ENCODE measurements at regions not wholly inside any gene's neighbourhood (a gene's known extent, or its start where the extent isn't known, plus 50 kb on each side); places are given as distances from the start of the nearest gene placed in this dataset.
"Not testable (repeated sequence)": the region's sequence is repeated elsewhere in the genome, so short reads cannot be mapped to it uniquely, and the experiment has no call there.

DNA sequence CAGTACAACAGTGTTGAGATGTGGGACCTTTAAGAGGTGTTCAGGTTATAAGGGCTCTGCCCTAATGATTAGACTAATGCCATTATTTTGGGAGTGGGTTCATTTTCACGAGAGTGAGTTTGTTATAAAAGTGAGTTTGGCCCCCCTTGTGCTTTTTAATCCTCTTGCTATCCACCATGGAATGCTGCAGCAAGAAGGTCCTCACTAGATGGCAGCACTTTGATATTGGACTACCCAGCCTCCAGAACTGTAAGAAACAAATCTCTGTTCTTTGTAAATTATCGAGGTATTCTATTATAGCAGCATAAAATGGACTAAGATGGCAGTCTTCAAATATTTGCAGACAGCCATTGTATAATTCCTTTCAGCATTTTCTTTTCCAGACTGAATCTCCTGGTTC, 212.4 kb downstream of the LRRC70 start:
- H3K4me1 ChIP-seq (ENCODE audit: control insufficient read depth in 2 of 2, insufficient read depth in 2 of 2, low read length in 1 of 2), result no peaks in the 10 kb centered on the region
- no peaks in the 10 kb centered on the region for H3K36me3 ChIP-seq (ENCODE audit: control insufficient read depth in 2 of 2, insufficient read depth in 2 of 2, low read length in 1 of 2)
- H3K9me3 ChIP-seq (ENCODE audit: control insufficient read depth in 2 of 2, insufficient read depth in 1 of 2, low read depth in 1 of 2, low read length in 1 of 2), result no peaks in the 10 kb centered on the region
- H3K4me3 ChIP-seq (ENCODE audit: low read depth in 1 of 2, low read length in 2 of 2), result no peak overlapping the region
- no peaks in the 10 kb centered on the region for H3K27me3 ChIP-seq (ENCODE audit: control insufficient read depth in 1 of 2, insufficient read depth in 2 of 2, low read length in 2 of 2)
- 69% methylated on average over 2 of the region's 2 CpGs for WGBS, 2 donors
- no peak overlapping the region for H3K27ac ChIP-seq (ENCODE audit: low read depth in 2 of 2, low read length in 1 of 2)

DNA sequence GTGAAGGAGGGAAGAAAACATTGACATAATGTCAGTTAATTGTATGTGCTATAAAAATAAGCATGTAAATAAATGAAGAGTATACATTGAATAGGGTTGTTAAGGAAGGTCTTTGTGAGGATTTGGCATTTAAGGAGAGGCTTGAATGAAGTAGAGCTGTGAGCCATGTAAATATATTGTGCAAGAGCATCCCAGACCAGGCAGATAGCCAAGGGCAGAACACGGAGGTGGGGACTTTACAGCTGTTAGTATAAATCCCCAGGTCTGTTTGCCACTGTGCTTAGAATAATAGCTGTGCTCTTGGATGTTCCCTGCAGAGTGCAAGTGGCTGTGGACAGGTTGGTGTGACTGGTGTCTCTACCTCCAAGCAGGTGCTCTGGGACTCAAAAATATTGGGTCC, 211.7 kb downstream of the LRRC70 start:
- no peaks in the 10 kb centered on the region for H3K27me3 ChIP-seq (ENCODE audit: control insufficient read depth in 1 of 2, insufficient read depth in 2 of 2, low read length in 2 of 2)
- no peak overlapping the region for H3K27ac ChIP-seq (ENCODE audit: low read depth in 2 of 2, low read length in 1 of 2)
- H3K9me3 ChIP-seq (ENCODE audit: control insufficient read depth in 2 of 2, insufficient read depth in 1 of 2, low read depth in 1 of 2, low read length in 1 of 2), result no peaks in the 10 kb centered on the region
- no peak overlapping the region for H3K4me3 ChIP-seq (ENCODE audit: low read depth in 1 of 2, low read length in 2 of 2)
- WGBS, 2 donors, result 17 to 21% methylated on average over 1 of the region's 1 CpG
- H3K36me3 ChIP-seq (ENCODE audit: control insufficient read depth in 2 of 2, insufficient read depth in 2 of 2, low read length in 1 of 2), result no peaks in the 10 kb centered on the region
- no peaks in the 10 kb centered on the region for H3K4me1 ChIP-seq (ENCODE audit: control insufficient read depth in 2 of 2, insufficient read depth in 2 of 2, low read length in 1 of 2)

DNA sequence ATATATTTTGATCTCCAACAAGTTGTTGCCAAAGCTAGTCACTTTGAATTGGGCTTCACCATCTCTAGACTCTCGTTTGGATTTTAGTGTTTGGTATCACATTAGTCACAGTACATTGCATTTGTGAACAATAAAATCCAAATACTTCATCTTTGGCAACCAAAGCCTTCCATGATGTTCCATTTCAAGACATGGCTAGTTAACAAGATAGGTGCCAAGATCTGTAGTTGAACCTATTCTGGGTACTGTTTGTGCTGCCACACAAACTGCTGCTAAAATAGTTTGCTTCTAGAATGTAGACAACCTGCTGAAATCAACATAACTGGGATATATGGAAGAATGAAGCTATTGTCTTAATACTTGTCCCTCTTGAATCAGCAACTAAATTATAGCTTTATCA, 207.5 kb downstream of the LRRC70 start:
- no peaks in the 10 kb centered on the region for H3K4me1 ChIP-seq (ENCODE audit: control insufficient read depth in 2 of 2, insufficient read depth in 2 of 2, low read length in 1 of 2)
- no peak overlapping the region for H3K27ac ChIP-seq (ENCODE audit: low read depth in 2 of 2, low read length in 1 of 2)
- H3K9me3 ChIP-seq (ENCODE audit: control insufficient read depth in 2 of 2, insufficient read depth in 1 of 2, low read depth in 1 of 2, low read length in 1 of 2), result no peaks in the 10 kb centered on the region
- no peaks in the 10 kb centered on the region for H3K36me3 ChIP-seq (ENCODE audit: control insufficient read depth in 2 of 2, insufficient read depth in 2 of 2, low read length in 1 of 2)
- no peak overlapping the region for H3K4me3 ChIP-seq (ENCODE audit: low read depth in 1 of 2, low read length in 2 of 2)
- WGBS, 2 donors, result 32 to 38% methylated on average over 1 of the region's 1 CpG
- H3K27me3 ChIP-seq (ENCODE audit: control insufficient read depth in 1 of 2, insufficient read depth in 2 of 2, low read length in 2 of 2), result no peaks in the 10 kb centered on the region

DNA sequence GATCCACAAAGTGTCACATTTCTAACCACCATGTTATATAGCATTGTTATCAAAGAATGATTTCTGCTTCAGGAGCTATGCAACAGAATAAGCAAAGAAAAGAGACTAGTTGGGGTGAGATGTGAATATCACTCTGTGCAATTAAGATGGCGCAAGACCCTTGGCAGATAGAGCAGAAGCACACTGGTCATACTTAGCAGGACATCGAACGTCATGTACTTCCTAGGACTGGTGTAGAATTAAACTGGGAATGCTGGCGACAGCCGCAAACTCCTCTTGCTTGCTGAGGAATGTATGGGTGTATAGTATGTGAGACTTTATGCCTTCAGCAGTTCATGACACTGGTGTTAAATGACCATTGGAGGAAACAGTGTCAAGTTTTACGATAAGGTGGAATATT, 207.0 kb downstream of the LRRC70 start:
- WGBS, 2 donors, result 92 to 96% methylated on average over 6 of the region's 6 CpGs
- H3K36me3 ChIP-seq (ENCODE audit: control insufficient read depth in 2 of 2, insufficient read depth in 2 of 2, low read length in 1 of 2), result no peaks in the 10 kb centered on the region
- H3K27me3 ChIP-seq (ENCODE audit: control insufficient read depth in 1 of 2, insufficient read depth in 2 of 2, low read length in 2 of 2), result no peaks in the 10 kb centered on the region
- no peaks in the 10 kb centered on the region for H3K4me1 ChIP-seq (ENCODE audit: control insufficient read depth in 2 of 2, insufficient read depth in 2 of 2, low read length in 1 of 2)
- H3K27ac ChIP-seq (ENCODE audit: low read depth in 2 of 2, low read length in 1 of 2), result no peak overlapping the region
- H3K4me3 ChIP-seq (ENCODE audit: low read depth in 1 of 2, low read length in 2 of 2), result no peak overlapping the region
- no peaks in the 10 kb centered on the region for H3K9me3 ChIP-seq (ENCODE audit: control insufficient read depth in 2 of 2, insufficient read depth in 1 of 2, low read depth in 1 of 2, low read length in 1 of 2)

DNA sequence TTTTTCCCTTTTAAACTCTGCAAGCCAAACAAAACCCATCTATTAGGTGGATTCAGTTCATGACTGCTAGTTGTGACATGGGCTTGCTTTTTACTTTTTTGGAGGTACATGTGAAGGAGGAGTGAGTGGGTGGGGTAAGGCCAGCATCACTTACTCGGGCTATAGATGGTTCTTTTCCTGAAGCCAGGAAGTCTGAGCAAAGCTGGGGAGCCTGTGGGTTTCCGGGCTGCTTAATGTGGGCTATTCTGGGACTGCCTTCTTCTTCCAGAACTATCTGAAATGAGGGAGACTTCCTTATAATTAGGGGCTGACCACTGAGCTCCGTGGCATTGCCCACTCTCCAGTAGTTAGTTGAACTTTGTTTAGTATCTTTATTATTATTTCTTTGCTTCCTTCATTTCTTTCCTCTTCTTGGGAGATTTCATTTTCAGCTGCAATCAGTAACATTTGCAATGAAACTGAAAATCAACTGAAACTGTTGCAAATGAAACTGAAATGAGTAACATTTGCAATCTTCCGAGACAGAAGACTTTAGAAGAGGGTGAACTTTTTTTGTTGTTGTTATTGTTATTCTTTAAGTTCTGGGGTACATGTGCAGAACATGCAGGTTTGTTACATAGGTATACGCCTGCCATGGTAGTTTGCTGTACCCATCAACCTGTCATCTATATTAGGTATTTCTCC, 204.9 kb downstream of the LRRC70 start:
- WGBS, 2 donors, result 65 to 77% methylated on average over 5 of the region's 5 CpGs
- no peaks in the 10 kb centered on the region for H3K9me3 ChIP-seq (ENCODE audit: control insufficient read depth in 2 of 2, insufficient read depth in 1 of 2, low read depth in 1 of 2, low read length in 1 of 2)
- no peak overlapping the region for H3K27ac ChIP-seq (ENCODE audit: low read depth in 2 of 2, low read length in 1 of 2)
- H3K4me3 ChIP-seq (ENCODE audit: low read depth in 1 of 2, low read length in 2 of 2), result no peak overlapping the region
- H3K36me3 ChIP-seq (ENCODE audit: control insufficient read depth in 2 of 2, insufficient read depth in 2 of 2, low read length in 1 of 2), result no peaks in the 10 kb centered on the region
- H3K27me3 ChIP-seq (ENCODE audit: control insufficient read depth in 1 of 2, insufficient read depth in 2 of 2, low read length in 2 of 2), result no peaks in the 10 kb centered on the region
- no peaks in the 10 kb centered on the region for H3K4me1 ChIP-seq (ENCODE audit: control insufficient read depth in 2 of 2, insufficient read depth in 2 of 2, low read length in 1 of 2)

DNA sequence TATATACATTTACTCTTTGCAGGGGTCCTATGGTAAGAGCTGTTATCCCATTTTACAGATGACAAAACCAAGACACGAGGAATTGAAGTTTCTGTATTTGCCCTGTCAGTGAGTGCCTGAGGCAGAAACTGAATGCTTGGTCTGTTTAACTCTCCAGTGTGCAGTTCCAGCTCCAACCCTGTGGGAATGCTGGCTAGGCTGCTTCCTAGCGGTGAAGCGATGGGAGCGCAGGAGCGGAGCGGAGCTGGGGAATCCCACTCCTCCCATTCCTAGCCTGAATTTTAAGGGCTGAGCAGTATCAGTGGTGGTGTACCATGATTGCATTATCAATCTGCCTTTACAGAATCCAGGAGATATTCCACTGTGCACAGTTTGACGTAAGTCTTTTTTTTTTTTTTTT, 202.3 kb downstream of the LRRC70 start:
- H3K4me1 ChIP-seq (ENCODE audit: control insufficient read depth in 2 of 2, insufficient read depth in 2 of 2, low read length in 1 of 2), result no peaks in the 10 kb centered on the region
- no peaks in the 10 kb centered on the region for H3K9me3 ChIP-seq (ENCODE audit: control insufficient read depth in 2 of 2, insufficient read depth in 1 of 2, low read depth in 1 of 2, low read length in 1 of 2)
- no peak overlapping the region for H3K27ac ChIP-seq (ENCODE audit: low read depth in 2 of 2, low read length in 1 of 2)
- H3K36me3 ChIP-seq (ENCODE audit: control insufficient read depth in 2 of 2, insufficient read depth in 2 of 2, low read length in 1 of 2), result no peaks in the 10 kb centered on the region
- H3K27me3 ChIP-seq (ENCODE audit: control insufficient read depth in 1 of 2, insufficient read depth in 2 of 2, low read length in 2 of 2), result no peaks in the 10 kb centered on the region
- 90 to 91% methylated on average over 7 of the region's 7 CpGs for WGBS, 2 donors
- no peak overlapping the region for H3K4me3 ChIP-seq (ENCODE audit: low read depth in 1 of 2, low read length in 2 of 2)

DNA sequence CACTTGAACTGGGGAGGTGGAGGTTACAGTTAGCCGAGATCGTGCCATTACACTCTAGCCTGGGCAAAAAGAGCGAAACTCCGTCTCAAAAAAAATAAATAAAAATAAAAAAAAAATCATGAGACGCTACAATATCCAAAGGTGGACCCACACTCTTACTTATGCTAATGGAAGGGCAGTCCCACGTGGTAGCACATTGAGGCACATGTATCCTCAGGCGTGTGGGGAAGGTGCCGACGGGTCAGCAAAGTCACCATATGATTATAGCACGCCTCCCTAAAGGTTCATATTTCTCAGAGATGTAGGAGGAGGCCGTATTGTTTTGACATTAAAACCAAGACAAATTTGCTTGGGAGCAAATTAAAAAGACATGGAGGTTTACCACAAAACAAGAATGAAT, 201.6 kb downstream of the LRRC70 start:
- no peak overlapping the region for H3K4me3 ChIP-seq (ENCODE audit: low read depth in 1 of 2, low read length in 2 of 2)
- H3K36me3 ChIP-seq (ENCODE audit: control insufficient read depth in 2 of 2, insufficient read depth in 2 of 2, low read length in 1 of 2), result no peaks in the 10 kb centered on the region
- no peak overlapping the region for H3K27ac ChIP-seq (ENCODE audit: low read depth in 2 of 2, low read length in 1 of 2)
- H3K9me3 ChIP-seq (ENCODE audit: control insufficient read depth in 2 of 2, insufficient read depth in 1 of 2, low read depth in 1 of 2, low read length in 1 of 2), result no peaks in the 10 kb centered on the region
- no peaks in the 10 kb centered on the region for H3K4me1 ChIP-seq (ENCODE audit: control insufficient read depth in 2 of 2, insufficient read depth in 2 of 2, low read length in 1 of 2)
- WGBS, 2 donors, result 85 to 89% methylated on average over 11 of the region's 11 CpGs
- H3K27me3 ChIP-seq (ENCODE audit: control insufficient read depth in 1 of 2, insufficient read depth in 2 of 2, low read length in 2 of 2), result no peaks in the 10 kb centered on the region

DNA sequence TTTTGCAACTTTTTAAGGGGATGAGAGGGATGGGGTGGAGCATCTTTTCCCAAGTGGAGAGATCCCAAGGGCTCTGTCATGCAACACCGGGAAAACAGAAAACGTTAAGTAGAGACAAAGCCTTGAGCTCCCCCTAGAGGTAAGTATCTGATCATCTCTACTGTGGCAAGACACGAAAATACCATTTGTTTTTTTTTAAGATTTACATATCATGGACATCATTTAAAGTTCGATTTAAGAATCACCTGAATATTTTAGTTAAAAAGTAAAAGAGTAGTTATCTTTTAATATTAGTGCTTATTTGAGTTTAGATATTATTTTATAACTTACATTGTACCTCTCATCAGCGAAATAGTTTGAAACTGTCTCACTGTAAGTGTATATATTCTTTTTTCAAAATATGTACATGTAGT, 200.4 kb downstream of the LRRC70 start:
- Histone ChIP-seq H3K4me1 (ENCODE audit: control insufficient read depth in 2 of 2, insufficient read depth in 2 of 2, low read length in 1 of 2) (no peaks in the 10 kb centered on the region), H3K4me3 (ENCODE audit: low read depth in 1 of 2, low read length in 2 of 2) (no peak overlapping the region), H3K9me3 (ENCODE audit: control insufficient read depth in 2 of 2, insufficient read depth in 1 of 2, low read depth in 1 of 2, low read length in 1 of 2) (no peaks in the 10 kb centered on the region), H3K27me3 (ENCODE audit: control insufficient read depth in 1 of 2, insufficient read depth in 2 of 2, low read length in 2 of 2) (no peaks in the 10 kb centered on the region), H3K27ac (ENCODE audit: low read depth in 2 of 2, low read length in 1 of 2) (no peak overlapping the region), H3K36me3 (ENCODE audit: control insufficient read depth in 2 of 2, insufficient read depth in 2 of 2, low read length in 1 of 2) (no peaks in the 10 kb centered on the region)
- 19 to 22% methylated on average over 5 of the region's 5 CpGs for WGBS, 2 donors

DNA sequence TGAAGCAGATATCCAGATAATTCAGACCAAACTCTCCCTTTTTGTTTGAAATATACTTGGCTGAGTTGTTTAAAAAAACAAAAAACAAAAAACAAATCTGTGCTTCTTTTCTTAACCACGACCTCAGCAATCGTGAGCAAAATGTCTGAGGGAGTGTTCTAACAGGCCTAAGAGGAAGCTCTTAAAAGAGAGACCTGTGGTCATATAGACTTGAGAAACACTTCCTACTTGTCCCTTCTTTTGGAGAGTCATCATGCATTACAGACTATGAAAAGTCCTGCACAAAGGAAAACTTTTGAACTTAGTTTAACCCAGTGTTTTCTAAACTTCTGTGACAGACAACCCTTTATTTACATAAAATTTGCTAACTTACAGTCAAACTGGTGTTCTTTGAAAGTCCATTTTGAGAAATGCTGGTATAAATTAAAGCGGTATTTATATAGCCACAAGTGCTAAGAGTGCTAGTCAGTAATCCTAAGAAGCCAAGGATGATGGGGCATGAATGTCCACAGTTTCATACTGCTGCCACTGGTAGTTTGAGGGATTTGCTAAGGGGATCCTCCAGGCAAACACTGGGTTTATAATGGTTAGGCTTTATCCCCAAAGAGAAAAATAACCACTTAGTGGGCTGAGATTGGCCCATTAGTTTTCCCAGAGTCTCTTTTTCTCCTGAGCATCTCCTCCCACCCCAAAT, 199.8 kb downstream of the LRRC70 start:
- H3K27me3 ChIP-seq (ENCODE audit: control insufficient read depth in 1 of 2, insufficient read depth in 2 of 2, low read length in 2 of 2), result no peaks in the 10 kb centered on the region
- H3K27ac ChIP-seq (ENCODE audit: low read depth in 2 of 2, low read length in 1 of 2), result no peak overlapping the region
- H3K9me3 ChIP-seq (ENCODE audit: control insufficient read depth in 2 of 2, insufficient read depth in 1 of 2, low read depth in 1 of 2, low read length in 1 of 2), result no peaks in the 10 kb centered on the region
- H3K4me3 ChIP-seq (ENCODE audit: low read depth in 1 of 2, low read length in 2 of 2), result no peak overlapping the region
- 56 to 57% methylated on average over 3 of the region's 3 CpGs for WGBS, 2 donors
- no peaks in the 10 kb centered on the region for H3K4me1 ChIP-seq (ENCODE audit: control insufficient read depth in 2 of 2, insufficient read depth in 2 of 2, low read length in 1 of 2)
- no peaks in the 10 kb centered on the region for H3K36me3 ChIP-seq (ENCODE audit: control insufficient read depth in 2 of 2, insufficient read depth in 2 of 2, low read length in 1 of 2)

DNA sequence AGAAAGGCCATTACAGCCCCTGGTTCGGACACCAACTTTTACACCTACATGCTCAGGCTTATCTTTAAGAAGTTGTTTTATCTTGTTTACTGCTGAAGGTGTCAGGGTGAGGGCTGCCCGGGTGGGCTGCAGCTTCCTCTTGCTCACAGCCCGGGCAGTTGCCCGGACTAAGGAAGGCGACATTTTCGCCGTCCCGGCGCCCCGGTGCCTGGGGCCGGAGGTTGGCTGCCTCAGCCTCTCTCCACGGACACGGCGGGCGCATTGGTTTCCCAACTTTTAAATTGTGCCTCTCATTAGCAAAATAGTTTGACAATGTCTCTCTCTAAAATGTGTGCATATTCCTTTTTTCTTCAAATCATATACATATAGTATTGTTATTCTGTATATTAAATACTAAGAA, 198.5 kb downstream of the LRRC70 start:
- H3K27ac ChIP-seq (ENCODE audit: low read depth in 2 of 2, low read length in 1 of 2); H3K9me3 ChIP-seq (ENCODE audit: control insufficient read depth in 2 of 2, insufficient read depth in 1 of 2, low read depth in 1 of 2, low read length in 1 of 2); H3K27me3 ChIP-seq (ENCODE audit: control insufficient read depth in 1 of 2, insufficient read depth in 2 of 2, low read length in 2 of 2); H3K4me1 ChIP-seq (ENCODE audit: control insufficient read depth in 2 of 2, insufficient read depth in 2 of 2, low read length in 1 of 2); H3K36me3 ChIP-seq (ENCODE audit: control insufficient read depth in 2 of 2, insufficient read depth in 2 of 2, low read length in 1 of 2); H3K4me3 ChIP-seq (ENCODE audit: low read depth in 1 of 2, low read length in 2 of 2): not testable (repeated sequence)
- WGBS, 2 donors, result 90 to 93% methylated on average over 15 of the region's 15 CpGs

Data from esophagus (tissue), 2 donors.